ENCODE measurements at regions not wholly inside any gene's neighbourhood (a gene's known extent, or its start where the extent isn't known, plus 50 kb on each side); places are given as distances from the start of the nearest gene placed in this dataset.

DNA sequence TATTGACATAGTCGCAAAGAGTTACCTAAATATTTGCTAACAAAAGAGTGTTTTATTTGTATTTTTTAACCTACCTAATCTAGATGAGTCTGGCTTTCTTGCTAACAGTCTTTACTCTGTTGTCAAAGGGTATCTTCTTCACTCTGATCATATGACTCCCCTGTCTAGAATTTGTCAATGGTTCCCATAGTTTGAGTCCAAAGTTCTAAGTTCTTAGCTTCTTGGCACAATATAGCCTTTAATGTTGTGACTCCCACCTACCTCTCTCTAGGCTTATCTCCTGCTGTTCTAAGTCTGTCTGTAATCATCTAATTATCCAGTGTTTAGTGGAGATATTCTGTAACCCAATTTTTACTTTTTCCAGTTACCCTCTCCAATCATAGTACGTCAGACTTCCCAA is 104.3 kb upstream of the PDE3A start:
- intact Hi-C loops (cut with micrococcal nuclease) (no loop called here), in situ Hi-C loops (cut with MboI; ENCODE audit: low sequenced_read_pairs) (no loop called here), dilution Hi-C loops (cut with HindIII; ENCODE audit: low sequenced_read_pairs, unreplicated experiment) (no loop called here)
- Histone ChIP-seq H2BK120ac (ENCODE audit: low read depth, low read length) (no peak overlapping the region), H2AFZ (replicated peaks; ENCODE audit: low read length, poor library complexity) (no peak overlapping the region), H4K20me1 (ENCODE audit: insufficient read depth, low read length) (no peaks in the 10 kb centered on the region), H3K79me1 (ENCODE audit: low read depth in 1 of 2, low read length in 2 of 2) (no peaks in the 10 kb centered on the region), H2AK9ac (replicated peaks; ENCODE audit: low read depth, low read length, poor library complexity) (no peak overlapping the region), H3K23ac (ENCODE audit: low read depth, low read length) (no peak overlapping the region), H3K4me2 (ENCODE audit: low read depth, low read length) (no peak overlapping the region), H3K9me1 (ENCODE audit: insufficient read depth, low read length) (no peaks in the 10 kb centered on the region), H3K14ac (replicated peaks; ENCODE audit: low read depth, low read length) (no peak overlapping the region), H3K9me3 (ENCODE audit: control insufficient read depth, insufficient read depth, low read length) (no peaks in the 10 kb centered on the region), H3K4ac (ENCODE audit: low read depth, low read length) (no peak overlapping the region), H3K27me3 (ENCODE audit: control insufficient read depth, insufficient read depth, low read length) (no peaks in the 10 kb centered on the region), H3K4me1 (ENCODE audit: control insufficient read depth, insufficient read depth, low read length) (peaks cover 4% of the 10 kb centered on the region), H3K27ac (ENCODE audit: insufficient read depth, low read length) (no peak overlapping the region), H3K9ac (ENCODE audit: low read depth, low read length) (no peak overlapping the region), H4K5ac (ENCODE audit: low read depth, low read length) (no peak overlapping the region), H4K8ac (ENCODE audit: low read depth in 2 of 2, low read length in 2 of 2) (no peak overlapping the region), H2BK15ac (ENCODE audit: low read depth, low read length) (no peak overlapping the region), H2BK5ac (ENCODE audit: low read depth, low read length, poor library complexity, severe bottlenecking) (no peak overlapping the region), H2AK5ac (ENCODE audit: low read depth, low read length) (no peak overlapping the region), H3K18ac (ENCODE audit: low read depth, low read length) (no peak overlapping the region), H2BK20ac (ENCODE audit: low read depth, low read length) (no peak overlapping the region), H3K56ac (ENCODE audit: extremely low read depth, insufficient read depth, low read length) (no peak overlapping the region), H3K36me3 (ENCODE audit: control insufficient read depth, insufficient read depth, low read length) (no peaks in the 10 kb centered on the region), H4K91ac (ENCODE audit: insufficient read depth, low read depth, low read length) (no peak overlapping the region), H3K4me3 (ENCODE audit: insufficient read depth, low read depth, low read length) (no peak overlapping the region)
- TF ChIP-seq MAFK (IDR thresholded peaks at IDR 0.05; ENCODE audit: low read depth, low read length) (no peak), BHLHE40 (IDR thresholded peaks at IDR 0.05; ENCODE audit: low read depth, low read length) (no peak), RFX5 (IDR thresholded peaks at IDR 0.05; ENCODE audit: low read depth, low read length) (no peak), NFE2L2 (IDR thresholded peaks at IDR 0.05; ENCODE audit: low read depth, low read length) (no peak), RCOR1 (IDR thresholded peaks at IDR 0.05; ENCODE audit: insufficient replicate concordance, low read length) (no peak)
- TF ChIP-seq, protein P1, sequence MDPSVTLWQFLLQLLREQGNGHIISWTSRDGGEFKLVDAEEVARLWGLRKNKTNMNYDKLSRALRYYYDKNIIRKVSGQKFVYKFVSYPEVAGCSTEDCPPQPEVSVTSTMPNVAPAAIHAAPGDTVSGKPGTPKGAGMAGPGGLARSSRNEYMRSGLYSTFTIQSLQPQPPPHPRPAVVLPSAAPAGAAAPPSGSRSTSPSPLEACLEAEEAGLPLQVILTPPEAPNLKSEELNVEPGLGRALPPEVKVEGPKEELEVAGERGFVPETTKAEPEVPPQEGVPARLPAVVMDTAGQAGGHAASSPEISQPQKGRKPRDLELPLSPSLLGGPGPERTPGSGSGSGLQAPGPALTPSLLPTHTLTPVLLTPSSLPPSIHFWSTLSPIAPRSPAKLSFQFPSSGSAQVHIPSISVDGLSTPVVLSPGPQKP (IDR thresholded peaks at IDR 0.05; ENCODE audit: borderline replicate concordance, low read depth, low read length), result no peak
- ChIA-PET POLR2A (ENCODE audit: unreplicated experiment) (no interaction called here), CTCF (no interaction called here)
- DNase-seq (no peak), ATAC-seq (ENCODE audit: low read depth) (no peak)
- WGBS, 2 experiments (ENCODE audit: extremely low coverage in 2 of 2, insufficient read length in 1 of 2), result no CpG with 5 or more reads among the region's 2 CpGs
- BruUV-seq (replicated peaks), result no TSS peak
